Fibroblast of upper back skin (primary cell): ENCODE measurements at regions not wholly inside any gene's neighbourhood (a gene's known extent, or its start where the extent isn't known, plus 50 kb on each side); places are given as distances from the start of the nearest gene placed in this dataset.

Experiments used
- DNase-seq: peaks from one replicate; pipeline ENCODE4 v3.0.0-alpha.2; 2013

- peak; percentile 37 for DNase-seq
Observed at GRCh38 chr13:102993348-102993747, 72.9 kb downstream of the SLC10A2 start.

GRCh38 chr13:102984210-102984609, 82.0 kb downstream of the SLC10A2 start:
- DNase-seq, result no peak

GRCh38 chr13:102983496-102983895, 82.7 kb downstream of the SLC10A2 start:
- DNase-seq, result peak; percentile 84

GRCh38 chr13:102980331-102980982, 85.8 kb downstream of the SLC10A2 start:
- no peak for DNase-seq

DNA sequence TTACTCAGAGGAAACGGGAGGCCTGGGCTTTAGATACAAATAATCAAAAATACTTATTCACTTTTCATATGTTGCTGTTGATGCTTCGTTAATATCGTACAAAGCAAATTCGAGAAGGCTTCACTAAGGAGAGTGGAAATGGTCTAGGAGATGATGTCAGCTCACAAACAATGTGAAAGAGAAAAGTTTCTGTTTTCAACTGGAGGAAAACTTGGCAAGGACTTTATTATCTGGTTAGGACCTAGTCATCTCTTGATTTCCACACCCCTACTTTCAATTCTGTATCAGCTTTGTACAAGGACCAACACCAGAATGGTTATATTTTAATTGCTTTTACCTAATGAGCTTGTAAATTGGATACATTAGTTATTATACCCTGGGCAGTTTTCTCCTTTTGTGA, 88.0 kb downstream of the SLC10A2 start:
- DNase-seq, result peak; percentile 34

GRCh38 chr13:102977471-102977870, 88.7 kb downstream of the SLC10A2 start:
- no peak for DNase-seq

GRCh38 chr13:102974317-102975087, 91.7 kb downstream of the SLC10A2 start:
- no peak for DNase-seq

DNA sequence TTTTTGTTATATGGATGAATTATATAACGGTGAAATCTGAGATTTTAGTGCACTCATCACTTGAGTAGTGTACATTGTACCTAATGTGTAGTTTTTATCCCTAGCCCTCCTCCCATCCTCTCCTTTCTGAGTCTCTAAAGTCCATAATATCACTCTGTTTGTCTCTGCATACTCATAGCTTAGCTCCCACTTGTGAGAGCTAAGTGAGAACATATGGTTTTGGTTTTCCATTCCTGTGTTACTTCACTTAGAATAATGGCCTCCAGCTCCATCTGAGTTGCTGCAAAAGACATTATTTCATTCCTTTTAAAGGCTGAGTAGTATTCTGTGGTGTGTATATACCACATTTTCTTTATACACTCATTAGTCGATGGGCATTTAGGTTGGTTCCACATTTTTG, 94.0 kb downstream of the SLC10A2 start:
- DNase-seq, result peak; percentile 14

- no peak for DNase-seq
Observed at GRCh38 chr13:102970542-102970941, 95.7 kb downstream of the SLC10A2 start.

DNA sequence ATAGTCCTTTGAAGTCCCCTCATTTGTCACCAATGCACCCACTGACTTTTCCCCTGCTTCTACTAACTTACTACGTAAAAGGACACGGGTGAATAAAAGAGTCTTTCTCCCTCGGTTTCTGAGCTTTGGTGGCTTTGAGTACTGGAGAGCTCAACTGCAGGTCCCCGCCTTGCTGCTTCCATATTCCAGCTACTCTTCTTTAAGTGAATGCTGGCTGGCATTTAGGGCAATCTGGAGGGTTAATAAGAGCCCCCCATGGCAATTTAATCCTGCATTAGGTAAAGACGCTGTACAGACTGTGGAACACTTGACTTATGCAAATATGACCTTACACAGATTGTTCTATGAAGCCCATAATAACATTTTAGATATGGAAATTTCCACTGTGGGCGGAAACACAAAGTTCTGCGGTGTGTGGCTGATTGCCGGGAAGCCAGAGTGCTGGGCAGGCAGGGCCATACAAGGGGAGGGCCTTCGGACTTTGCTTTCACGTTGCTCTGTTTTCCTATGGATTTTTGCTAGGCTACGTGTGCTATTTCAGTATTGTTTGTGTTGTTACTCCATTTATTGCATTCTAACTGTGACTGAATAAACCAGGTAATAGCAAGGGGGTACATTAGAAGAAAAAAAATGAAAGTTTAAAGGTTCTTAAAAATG, 97.5 kb downstream of the SLC10A2 start:
- DNase-seq, result no peak

- DNase-seq, result no peak
Observed at GRCh38 chr13:102965802-102966201, 100.4 kb downstream of the SLC10A2 start.

GRCh38 chr13:102962430-102962829, 103.8 kb downstream of the SLC10A2 start:
- no peak for DNase-seq

GRCh38 chr13:102960959-102961358, 105.3 kb downstream of the SLC10A2 start:
- DNase-seq, result no peak

GRCh38 chr13:102956449-102956848, 109.8 kb downstream of the SLC10A2 start:
- DNase-seq, result no peak

- no peak for DNase-seq
Observed at GRCh38 chr13:102954350-102954749, 108.5 kb downstream of the ERCC5 start.

- DNase-seq, result peak; percentile 1
Observed at GRCh38 chr13:102951808-102952207, 106.0 kb downstream of the ERCC5 start.

DNA sequence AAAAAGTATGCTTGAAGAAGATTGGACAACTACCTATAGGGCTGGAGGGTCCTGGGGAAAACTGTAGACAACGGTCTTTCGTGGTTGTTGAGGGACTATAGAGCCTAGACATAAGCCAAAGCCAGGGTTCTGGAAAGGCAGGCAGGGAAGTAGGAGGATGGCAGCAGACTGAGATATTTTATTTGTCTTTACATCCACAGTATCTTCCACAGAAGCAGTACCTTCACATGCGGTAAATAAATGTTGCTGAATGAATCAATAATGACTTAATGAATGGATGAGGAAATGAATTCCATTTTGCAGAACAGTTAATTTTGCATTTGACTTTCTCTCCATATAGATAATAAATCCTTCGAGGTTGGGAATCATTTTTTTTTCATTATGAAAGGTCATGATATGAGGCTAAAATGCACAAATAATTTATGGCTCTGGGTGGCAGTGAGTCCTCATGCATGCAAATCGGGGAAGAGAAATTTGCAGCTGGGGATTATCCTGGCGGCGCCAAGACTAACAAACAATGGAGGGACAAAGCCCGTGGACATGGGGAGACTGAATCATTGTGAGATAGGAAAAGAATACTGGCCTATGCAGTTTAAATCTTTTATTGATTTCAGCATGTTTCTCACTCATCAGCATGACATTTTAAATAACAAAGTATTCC, 102.0 kb downstream of the ERCC5 start:
- no peak for DNase-seq

DNA sequence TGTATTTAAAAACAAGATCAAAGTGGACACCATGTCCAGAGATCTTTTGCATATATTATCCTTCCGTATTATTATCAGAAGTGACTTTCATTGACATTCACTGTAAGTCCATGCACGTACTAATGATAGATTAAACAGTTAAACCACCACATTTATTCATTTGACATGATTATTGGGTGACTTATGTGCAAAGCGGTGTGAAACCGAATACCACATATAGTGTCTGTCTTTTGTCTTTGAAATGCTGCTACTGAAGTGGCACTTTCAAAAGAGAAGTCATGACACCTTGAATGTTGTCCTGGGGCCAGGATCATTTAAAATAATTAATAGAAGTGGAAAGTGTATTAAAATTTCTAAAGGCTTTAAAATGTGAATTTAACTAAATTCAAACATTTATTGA, 100.1 kb downstream of the ERCC5 start:
- no peak for DNase-seq

DNA sequence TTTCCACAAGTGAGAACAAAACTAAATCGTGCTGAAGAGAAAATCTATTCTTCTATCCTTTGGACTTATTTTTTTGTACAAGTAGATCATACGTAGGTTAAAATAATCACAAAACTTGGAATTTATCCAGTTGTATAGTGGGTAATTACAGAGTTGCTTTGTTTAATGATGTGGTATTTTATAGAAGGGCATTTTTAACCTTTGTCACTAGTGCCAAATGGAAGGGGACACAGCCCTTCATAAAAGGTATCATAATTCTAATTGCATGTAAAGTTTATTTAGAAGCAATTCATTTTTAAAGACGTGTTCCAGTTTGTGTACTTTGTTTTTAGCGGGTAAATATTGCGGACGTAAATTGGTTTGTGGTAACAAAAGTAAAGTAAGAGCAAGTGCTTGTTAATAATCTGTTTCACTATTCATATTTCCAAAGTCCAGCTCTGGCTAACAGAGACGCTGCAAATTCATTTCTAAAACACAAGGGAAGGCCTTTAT, 99.5 kb downstream of the ERCC5 start:
- DNase-seq, result no peak

DNA sequence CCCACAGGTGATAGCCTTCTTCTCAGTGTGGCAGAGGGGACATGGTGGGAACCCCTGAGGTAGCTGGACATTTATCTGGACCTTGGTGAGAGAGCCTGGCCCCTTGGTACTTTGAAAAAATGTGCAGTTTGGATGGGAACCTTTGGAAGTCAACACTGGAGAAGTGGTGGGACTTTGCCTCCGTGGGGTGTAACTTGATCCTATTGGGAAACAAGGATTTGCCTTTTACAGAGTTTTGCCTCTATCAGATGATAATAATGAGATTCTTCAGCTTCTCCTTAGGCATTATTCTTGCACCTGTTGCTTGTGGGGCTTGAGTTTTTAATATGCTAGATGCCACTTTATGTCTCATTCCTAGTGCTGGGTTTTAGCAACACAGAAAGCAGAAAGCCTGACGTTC, 99.0 kb downstream of the ERCC5 start:
- no peak for DNase-seq

GRCh38 chr13:102940770-102941169, 94.9 kb downstream of the ERCC5 start:
- DNase-seq, result no peak

- DNase-seq, result no peak
Observed at GRCh38 chr13:102940143-102940542, 94.3 kb downstream of the ERCC5 start.

- no peak for DNase-seq
Observed at GRCh38 chr13:102935896-102936321, 90.1 kb downstream of the ERCC5 start.
